ENCODE measurements at regions not wholly inside any gene's neighbourhood (a gene's known extent, or its start where the extent isn't known, plus 50 kb on each side); places are given as distances from the start of the nearest gene placed in this dataset.

DNA sequence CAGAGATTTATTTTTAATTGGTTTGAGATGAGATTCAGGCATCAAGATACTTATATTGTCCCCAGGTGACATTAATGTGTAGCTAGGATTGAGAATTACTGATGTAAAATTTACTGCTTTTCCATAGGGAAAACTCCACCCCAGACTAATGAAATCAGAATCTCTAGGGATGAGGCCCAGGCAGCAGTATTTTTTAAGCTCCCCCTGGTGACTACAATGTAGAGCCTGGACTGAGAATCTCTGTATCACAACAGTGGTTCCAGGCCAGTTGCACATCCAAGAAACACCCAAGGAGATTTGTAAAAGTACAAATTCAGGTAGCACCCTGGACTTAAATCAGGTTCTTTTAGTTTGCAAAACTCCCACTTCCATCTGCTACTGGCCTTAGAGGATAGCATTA is 185.7 kb downstream of the MARCHF11 start (continued):
- TF ChIP-seq, protein P1, sequence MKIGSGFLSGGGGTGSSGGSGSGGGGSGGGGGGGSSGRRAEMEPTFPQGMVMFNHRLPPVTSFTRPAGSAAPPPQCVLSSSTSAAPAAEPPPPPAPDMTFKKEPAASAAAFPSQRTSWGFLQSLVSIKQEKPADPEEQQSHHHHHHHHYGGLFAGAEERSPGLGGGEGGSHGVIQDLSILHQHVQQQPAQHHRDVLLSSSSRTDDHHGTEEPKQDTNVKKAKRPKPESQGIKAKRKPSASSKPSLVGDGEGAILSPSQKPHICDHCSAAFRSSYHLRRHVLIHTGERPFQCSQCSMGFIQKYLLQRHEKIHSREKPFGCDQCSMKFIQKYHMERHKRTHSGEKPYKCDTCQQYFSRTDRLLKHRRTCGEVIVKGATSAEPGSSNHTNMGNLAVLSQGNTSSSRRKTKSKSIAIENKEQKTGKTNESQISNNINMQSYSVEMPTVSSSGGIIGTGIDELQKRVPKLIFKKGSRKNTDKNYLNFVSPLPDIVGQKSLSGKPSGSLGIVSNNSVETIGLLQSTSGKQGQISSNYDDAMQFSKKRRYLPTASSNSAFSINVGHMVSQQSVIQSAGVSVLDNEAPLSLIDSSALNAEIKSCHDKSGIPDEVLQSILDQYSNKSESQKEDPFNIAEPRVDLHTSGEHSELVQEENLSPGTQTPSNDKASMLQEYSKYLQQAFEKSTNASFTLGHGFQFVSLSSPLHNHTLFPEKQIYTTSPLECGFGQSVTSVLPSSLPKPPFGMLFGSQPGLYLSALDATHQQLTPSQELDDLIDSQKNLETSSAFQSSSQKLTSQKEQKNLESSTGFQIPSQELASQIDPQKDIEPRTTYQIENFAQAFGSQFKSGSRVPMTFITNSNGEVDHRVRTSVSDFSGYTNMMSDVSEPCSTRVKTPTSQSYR (CRISPR knock-in tag; IDR thresholded peaks at IDR 0.05) = no peak
- TF ChIP-seq ZBTB21 (CRISPR knock-in tag; IDR thresholded peaks at IDR 0.05; ENCODE audit: borderline replicate concordance) = no peak

DNA sequence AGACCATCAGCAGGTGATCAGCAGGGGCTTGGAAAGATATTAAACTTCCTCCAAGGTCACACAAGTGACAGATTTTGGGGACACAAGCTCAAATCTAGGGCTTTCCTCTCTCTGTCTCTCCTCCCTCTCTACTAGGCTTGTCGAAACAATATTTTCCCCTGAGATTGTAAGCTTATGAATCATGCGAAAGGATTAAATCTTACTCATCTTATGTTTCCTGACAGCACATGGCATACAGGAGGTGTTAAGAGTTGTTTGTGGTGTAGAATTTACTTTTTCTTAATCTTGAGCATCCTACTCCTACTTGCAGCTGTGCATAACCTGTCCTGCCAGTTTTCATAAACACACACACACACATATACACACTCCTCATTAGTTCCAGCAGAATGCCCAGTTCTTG is 186.3 kb downstream of the MARCHF11 start:
- Mint-ChIP-seq H3K27ac (no peak overlapping the region), H3K4me1 (peaks cover 2% of the 10 kb centered on the region; the same call in 1 of the 2 replicates), H3K4me3 (no peak overlapping the region), H3K27me3 (ENCODE audit: low read depth) (no peaks in the 10 kb centered on the region; the same call in 1 of the 2 replicates), H3K9me3 (peaks cover 36% of the 10 kb centered on the region), H3K36me3 (peaks cover 21% of the 10 kb centered on the region)
- ATAC-seq (no peak), DNase-seq (ENCODE audit: low spot score) (no peak)
- ChIA-PET CTCF (interaction anchor here (1.0 to 1.2 kb wide), 2 partner anchors 168 to 610 kb away, joined by 3 to 5 read pairs; no protein-coding TSS in a partner anchor), POLR2A (no interaction called here)
- no peak for TF ChIP-seq JUN (CRISPR knock-in tag; IDR thresholded peaks at IDR 0.05)
- TF ChIP-seq RORB (CRISPR knock-in tag; IDR thresholded peaks at IDR 0.05) = no peak
- no peak for TF ChIP-seq TCF7 (CRISPR knock-in tag; IDR thresholded peaks at IDR 0.05; ENCODE audit: low read depth)
- no peak for TF ChIP-seq OVOL2 (CRISPR knock-in tag; IDR thresholded peaks at IDR 0.05; ENCODE audit: borderline replicate concordance)
- no peak for TF ChIP-seq SMAD3 (CRISPR knock-in tag; IDR thresholded peaks at IDR 0.05; ENCODE audit: borderline replicate concordance)
- no peak for TF ChIP-seq KAT7 (CRISPR knock-in tag; IDR thresholded peaks at IDR 0.05; ENCODE audit: borderline replicate concordance)
- no peak for TF ChIP-seq ZNF121 (CRISPR knock-in tag; IDR thresholded peaks at IDR 0.05)
- no peak for TF ChIP-seq ZNF219 (CRISPR knock-in tag; IDR thresholded peaks at IDR 0.05; ENCODE audit: borderline replicate concordance)
- no peak for TF ChIP-seq ELF4 (CRISPR knock-in tag; IDR thresholded peaks at IDR 0.05; ENCODE audit: low read depth)
- no peak for TF ChIP-seq NFYB (CRISPR knock-in tag; conservative IDR thresholded peaks at IDR 0.05; ENCODE audit: low read depth)
- TF ChIP-seq CREM (CRISPR knock-in tag; IDR thresholded peaks at IDR 0.05) = no peak
- no peak for TF ChIP-seq PRRX2 (CRISPR knock-in tag; IDR thresholded peaks at IDR 0.05)
- no peak for TF ChIP-seq FOXP1 (CRISPR knock-in tag; IDR thresholded peaks at IDR 0.05; ENCODE audit: borderline replicate concordance)
- TF ChIP-seq, protein P2, sequence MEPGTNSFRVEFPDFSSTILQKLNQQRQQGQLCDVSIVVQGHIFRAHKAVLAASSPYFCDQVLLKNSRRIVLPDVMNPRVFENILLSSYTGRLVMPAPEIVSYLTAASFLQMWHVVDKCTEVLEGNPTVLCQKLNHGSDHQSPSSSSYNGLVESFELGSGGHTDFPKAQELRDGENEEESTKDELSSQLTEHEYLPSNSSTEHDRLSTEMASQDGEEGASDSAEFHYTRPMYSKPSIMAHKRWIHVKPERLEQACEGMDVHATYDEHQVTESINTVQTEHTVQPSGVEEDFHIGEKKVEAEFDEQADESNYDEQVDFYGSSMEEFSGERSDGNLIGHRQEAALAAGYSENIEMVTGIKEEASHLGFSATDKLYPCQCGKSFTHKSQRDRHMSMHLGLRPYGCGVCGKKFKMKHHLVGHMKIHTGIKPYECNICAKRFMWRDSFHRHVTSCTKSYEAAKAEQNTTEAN (CRISPR knock-in tag; IDR thresholded peaks at IDR 0.05) = no peak
- TF ChIP-seq JAZF1 (CRISPR knock-in tag; IDR thresholded peaks at IDR 0.05) = no peak
- TF ChIP-seq ZNF232 (CRISPR knock-in tag; IDR thresholded peaks at IDR 0.05) = no peak
- TF ChIP-seq, protein P3, sequence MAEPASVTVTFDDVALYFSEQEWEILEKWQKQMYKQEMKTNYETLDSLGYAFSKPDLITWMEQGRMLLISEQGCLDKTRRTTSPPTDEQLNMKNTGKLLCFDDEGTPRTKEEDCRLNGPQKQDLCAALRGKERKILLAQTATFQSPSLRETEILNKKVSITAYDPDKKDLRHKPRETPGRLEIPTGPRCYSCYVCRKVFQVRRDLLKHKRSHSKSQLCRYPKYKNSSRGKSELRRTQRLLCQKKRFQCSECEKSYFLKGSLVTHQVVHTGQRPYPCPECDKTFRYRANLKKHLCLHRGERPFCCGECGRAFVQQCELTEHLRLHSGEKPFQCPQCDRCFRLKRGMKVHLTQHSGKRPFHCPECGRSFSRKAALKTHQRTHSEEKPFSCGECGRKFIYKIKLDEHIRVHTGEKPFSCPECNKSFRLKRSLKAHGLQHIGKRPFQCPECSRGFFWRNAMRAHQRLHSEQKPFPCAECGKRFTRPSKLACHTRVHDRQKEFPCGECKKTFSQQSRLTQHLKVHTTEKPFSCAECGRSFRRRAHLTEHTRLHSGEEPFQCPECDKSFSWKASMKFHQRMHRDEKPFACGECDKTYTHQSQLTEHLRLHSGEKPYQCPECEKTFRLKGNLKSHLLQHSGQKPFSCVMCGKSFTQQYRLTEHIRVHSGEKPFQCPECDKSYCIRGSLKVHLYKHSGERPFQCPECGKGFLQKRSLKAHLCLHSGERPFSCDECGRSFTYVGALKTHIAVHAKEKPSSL (CRISPR knock-in tag; conservative IDR thresholded peaks at IDR 0.05) = no peak

DNA sequence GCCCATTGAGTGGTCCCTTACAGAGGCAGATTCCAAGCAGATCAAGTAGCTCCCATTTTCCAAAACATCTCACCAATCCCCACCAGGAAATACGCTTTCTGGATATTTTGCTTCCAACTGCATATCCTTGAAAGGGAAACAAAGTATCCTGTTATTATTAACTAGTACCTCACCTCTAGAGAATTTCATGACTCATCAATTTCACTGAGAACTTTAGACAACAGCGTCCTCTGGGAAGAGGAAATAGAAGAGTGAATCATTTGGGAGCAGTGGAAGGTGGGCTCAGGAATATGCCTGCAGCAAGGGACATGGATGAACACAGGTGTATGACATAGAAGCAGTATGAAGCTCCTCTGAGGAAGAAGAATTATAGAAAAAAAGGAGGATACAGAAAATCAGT is 186.7 kb downstream of the MARCHF11 start:
- peaks cover 36% of the 10 kb centered on the region for H3K9me3 Mint-ChIP-seq
- no peak overlapping the region for H3K4me3 Mint-ChIP-seq
- no peaks in the 10 kb centered on the region; the same call in 1 of the 2 replicates for H3K27me3 Mint-ChIP-seq (ENCODE audit: low read depth)
- H3K4me1 Mint-ChIP-seq = peaks cover 2% of the 10 kb centered on the region; the same call in 1 of the 2 replicates
- ChIA-PET CTCF (no interaction called here), POLR2A (no interaction called here)
- H3K36me3 Mint-ChIP-seq = peaks cover 21% of the 10 kb centered on the region
- ATAC-seq (no peak), DNase-seq (ENCODE audit: low spot score) (no peak)
- no peak overlapping the region for H3K27ac Mint-ChIP-seq
- no peak for TF ChIP-seq NFE2L1 (CRISPR knock-in tag; IDR thresholded peaks at IDR 0.05)
- no peak for TF ChIP-seq ZNF121 (CRISPR knock-in tag; IDR thresholded peaks at IDR 0.05)
- TF ChIP-seq, protein P4, sequence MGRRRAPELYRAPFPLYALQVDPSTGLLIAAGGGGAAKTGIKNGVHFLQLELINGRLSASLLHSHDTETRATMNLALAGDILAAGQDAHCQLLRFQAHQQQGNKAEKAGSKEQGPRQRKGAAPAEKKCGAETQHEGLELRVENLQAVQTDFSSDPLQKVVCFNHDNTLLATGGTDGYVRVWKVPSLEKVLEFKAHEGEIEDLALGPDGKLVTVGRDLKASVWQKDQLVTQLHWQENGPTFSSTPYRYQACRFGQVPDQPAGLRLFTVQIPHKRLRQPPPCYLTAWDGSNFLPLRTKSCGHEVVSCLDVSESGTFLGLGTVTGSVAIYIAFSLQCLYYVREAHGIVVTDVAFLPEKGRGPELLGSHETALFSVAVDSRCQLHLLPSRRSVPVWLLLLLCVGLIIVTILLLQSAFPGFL (CRISPR knock-in tag; IDR thresholded peaks at IDR 0.05; ENCODE audit: borderline replicate concordance) = no peak
- no peak for TF ChIP-seq ATF1 (CRISPR knock-in tag; IDR thresholded peaks at IDR 0.05)
- no peak for TF ChIP-seq ZNF138 (CRISPR knock-in tag; conservative IDR thresholded peaks at IDR 0.05)
- TF ChIP-seq, protein P5, sequence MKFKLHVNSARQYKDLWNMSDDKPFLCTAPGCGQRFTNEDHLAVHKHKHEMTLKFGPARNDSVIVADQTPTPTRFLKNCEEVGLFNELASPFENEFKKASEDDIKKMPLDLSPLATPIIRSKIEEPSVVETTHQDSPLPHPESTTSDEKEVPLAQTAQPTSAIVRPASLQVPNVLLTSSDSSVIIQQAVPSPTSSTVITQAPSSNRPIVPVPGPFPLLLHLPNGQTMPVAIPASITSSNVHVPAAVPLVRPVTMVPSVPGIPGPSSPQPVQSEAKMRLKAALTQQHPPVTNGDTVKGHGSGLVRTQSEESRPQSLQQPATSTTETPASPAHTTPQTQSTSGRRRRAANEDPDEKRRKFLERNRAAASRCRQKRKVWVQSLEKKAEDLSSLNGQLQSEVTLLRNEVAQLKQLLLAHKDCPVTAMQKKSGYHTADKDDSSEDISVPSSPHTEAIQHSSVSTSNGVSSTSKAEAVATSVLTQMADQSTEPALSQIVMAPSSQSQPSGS (CRISPR knock-in tag; IDR thresholded peaks at IDR 0.05; ENCODE audit: borderline replicate concordance, low read depth) = no peak
- no peak for TF ChIP-seq RELA (CRISPR knock-in tag; IDR thresholded peaks at IDR 0.05; ENCODE audit: borderline replicate concordance)

Measured in WTC11 (cell line).